ENCODE measurements at regions not wholly inside any gene's neighbourhood (a gene's known extent, or its start where the extent isn't known, plus 50 kb on each side); places are given as distances from the start of the nearest gene placed in this dataset.

- no peak overlapping the region for H3K4me3 ChIP-seq (replicated peaks; ENCODE audit: low read depth, low read length)
- no peak for TF ChIP-seq CTCF (IDR thresholded peaks at IDR 0.05; ENCODE audit: low read depth, low read length, missing control alignments)
- DNase-seq (ENCODE audit: extremely low read depth, low read depth), result no peak
Observed at GRCh38 chr4:148778980-148779675, 336.9 kb upstream of the NR3C2 start.

GRCh38 chr4:148776941-148777340, 334.7 kb upstream of the NR3C2 start:
- DNase-seq (ENCODE audit: extremely low read depth, low read depth), result no peak
- no peak for TF ChIP-seq CTCF (IDR thresholded peaks at IDR 0.05; ENCODE audit: low read depth, low read length, missing control alignments)
- H3K4me3 ChIP-seq (replicated peaks; ENCODE audit: low read depth, low read length), result no peak overlapping the region

DNA sequence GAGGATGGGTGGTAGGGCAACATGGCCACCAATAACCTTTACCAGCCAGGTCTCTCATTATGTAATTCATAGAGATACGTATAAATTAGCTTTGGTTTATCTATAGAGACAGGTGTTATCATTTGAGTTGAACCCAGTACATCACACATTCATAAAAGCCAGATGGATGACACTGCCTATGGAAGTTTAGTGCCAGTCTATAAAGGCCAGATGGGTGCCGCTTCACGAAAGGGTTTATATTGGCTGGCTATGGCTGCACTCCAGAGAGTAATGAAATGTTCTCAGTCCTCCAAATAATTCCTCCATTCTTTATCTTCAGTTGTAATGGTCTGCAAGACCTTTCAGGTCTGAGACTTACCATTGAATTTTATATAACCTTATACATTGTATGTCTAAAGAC, 331.9 kb upstream of the NR3C2 start:
- no peak overlapping the region for H3K4me3 ChIP-seq (replicated peaks; ENCODE audit: low read depth, low read length)
- no peak for DNase-seq (ENCODE audit: extremely low read depth, low read depth)
- no peak for TF ChIP-seq CTCF (IDR thresholded peaks at IDR 0.05; ENCODE audit: low read depth, low read length, missing control alignments)

GRCh38 chr4:148773313-148773712, 331.1 kb upstream of the NR3C2 start:
- no peak for TF ChIP-seq CTCF (IDR thresholded peaks at IDR 0.05; ENCODE audit: low read depth, low read length, missing control alignments)
- no peak overlapping the region for H3K4me3 ChIP-seq (replicated peaks; ENCODE audit: low read depth, low read length)
- DNase-seq (ENCODE audit: extremely low read depth, low read depth), result no peak

- no peak overlapping the region for H3K4me3 ChIP-seq (replicated peaks; ENCODE audit: low read depth, low read length)
- no peak for DNase-seq (ENCODE audit: extremely low read depth, low read depth)
- no peak for TF ChIP-seq CTCF (IDR thresholded peaks at IDR 0.05; ENCODE audit: low read depth, low read length, missing control alignments)
Observed at GRCh38 chr4:148770848-148771247, 328.6 kb upstream of the NR3C2 start.

DNA sequence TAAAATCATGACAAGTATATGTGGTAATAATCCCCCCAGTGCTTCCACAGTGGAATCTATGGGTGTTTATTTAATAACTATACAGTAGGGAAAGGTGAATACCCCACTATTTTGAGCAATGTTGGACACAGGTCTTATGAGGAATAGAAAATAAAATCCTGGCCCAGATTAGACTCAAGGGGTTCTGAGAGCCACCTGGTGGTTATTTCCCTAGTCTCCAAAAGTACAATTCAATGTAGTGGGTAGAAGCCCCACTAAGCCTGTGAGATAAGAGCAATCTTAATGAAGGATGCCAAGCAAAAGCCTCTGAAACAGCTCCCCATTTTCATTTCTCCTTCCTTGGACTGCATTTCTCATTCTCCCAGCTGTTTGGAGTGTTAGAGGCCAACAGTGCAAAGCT, 328.2 kb upstream of the NR3C2 start:
- DNase-seq (ENCODE audit: extremely low read depth, low read depth), result no peak
- no peak overlapping the region for H3K4me3 ChIP-seq (replicated peaks; ENCODE audit: low read depth, low read length)
- no peak for TF ChIP-seq CTCF (IDR thresholded peaks at IDR 0.05; ENCODE audit: low read depth, low read length, missing control alignments)

GRCh38 chr4:148764720-148765119, 322.5 kb upstream of the NR3C2 start:
- TF ChIP-seq CTCF (IDR thresholded peaks at IDR 0.05; ENCODE audit: low read depth, low read length, missing control alignments), result no peak
- DNase-seq (ENCODE audit: extremely low read depth, low read depth), result no peak
- H3K4me3 ChIP-seq (replicated peaks; ENCODE audit: low read depth, low read length), result no peak overlapping the region

All from HFF-Myc (cell line).